GM06990 (cell line): ENCODE measurements at regions not wholly inside any gene's neighbourhood (a gene's known extent, or its start where the extent isn't known, plus 50 kb on each side); places are given as distances from the start of the nearest gene placed in this dataset.

Experiments
- DNase-seq: peaks from one replicate; pipeline ENCODE4 v3.0.0-alpha.2; 2011; ENCODE audit not compliant: insufficient read length; ENCODE audit errors: extremely low read depth
- H3K27me3 ChIP-seq: replicated peaks from 2 replicates; pipeline ENCODE4 v1.6.0; 2011; ENCODE audit warnings: low read length; ENCODE audit not compliant: control insufficient read depth, insufficient read depth
- H3K36me3 ChIP-seq: 2 replicates; pipeline ENCODE4 v1.5.1; 2011; ENCODE audit warnings: low read length; ENCODE audit not compliant: control insufficient read depth, insufficient read depth
- H3K4me3 ChIP-seq: replicated peaks from 2 replicates; pipeline ENCODE4 v1.5.1; 2011; ENCODE audit warnings: low read depth, mild to moderate bottlenecking, control low read depth, low read length
- TF ChIP-seq, protein P1 (sequence below): IDR thresholded peaks from 2 replicates; pipeline ENCODE4 v1.5.1; 2011; ENCODE audit warnings: low read length, control low read depth, mild to moderate bottlenecking, inconsistent platforms; ENCODE audit not compliant: insufficient read depth, poor library complexity, severe bottlenecking

DNA sequence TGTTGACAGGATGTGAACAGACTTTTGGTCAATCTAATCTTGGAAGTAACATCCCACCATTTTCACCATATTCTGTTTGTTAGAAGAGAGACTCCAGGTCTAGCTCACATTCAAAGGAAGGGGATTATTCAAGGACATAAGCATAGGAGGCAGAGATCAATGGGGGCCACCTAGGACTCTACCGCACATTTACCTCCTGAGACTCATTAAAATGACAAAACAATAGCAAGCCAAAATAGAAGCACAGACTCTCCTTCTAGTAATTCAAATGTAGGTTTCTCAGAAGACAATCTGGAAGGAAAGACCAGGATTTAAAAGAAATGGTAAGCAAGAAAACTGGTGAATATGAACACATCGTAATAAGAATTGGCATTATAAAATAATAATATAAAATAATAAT is 156.4 kb upstream of the KYNU start:
- H3K36me3 ChIP-seq, result no peaks in the 10 kb centered on the region
- TF ChIP-seq, protein P1, sequence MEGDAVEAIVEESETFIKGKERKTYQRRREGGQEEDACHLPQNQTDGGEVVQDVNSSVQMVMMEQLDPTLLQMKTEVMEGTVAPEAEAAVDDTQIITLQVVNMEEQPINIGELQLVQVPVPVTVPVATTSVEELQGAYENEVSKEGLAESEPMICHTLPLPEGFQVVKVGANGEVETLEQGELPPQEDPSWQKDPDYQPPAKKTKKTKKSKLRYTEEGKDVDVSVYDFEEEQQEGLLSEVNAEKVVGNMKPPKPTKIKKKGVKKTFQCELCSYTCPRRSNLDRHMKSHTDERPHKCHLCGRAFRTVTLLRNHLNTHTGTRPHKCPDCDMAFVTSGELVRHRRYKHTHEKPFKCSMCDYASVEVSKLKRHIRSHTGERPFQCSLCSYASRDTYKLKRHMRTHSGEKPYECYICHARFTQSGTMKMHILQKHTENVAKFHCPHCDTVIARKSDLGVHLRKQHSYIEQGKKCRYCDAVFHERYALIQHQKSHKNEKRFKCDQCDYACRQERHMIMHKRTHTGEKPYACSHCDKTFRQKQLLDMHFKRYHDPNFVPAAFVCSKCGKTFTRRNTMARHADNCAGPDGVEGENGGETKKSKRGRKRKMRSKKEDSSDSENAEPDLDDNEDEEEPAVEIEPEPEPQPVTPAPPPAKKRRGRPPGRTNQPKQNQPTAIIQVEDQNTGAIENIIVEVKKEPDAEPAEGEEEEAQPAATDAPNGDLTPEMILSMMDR, result no peak
- H3K4me3 ChIP-seq, result no peak overlapping the region
- H3K27me3 ChIP-seq, result no peaks in the 10 kb centered on the region
- DNase-seq, result no peak

DNA sequence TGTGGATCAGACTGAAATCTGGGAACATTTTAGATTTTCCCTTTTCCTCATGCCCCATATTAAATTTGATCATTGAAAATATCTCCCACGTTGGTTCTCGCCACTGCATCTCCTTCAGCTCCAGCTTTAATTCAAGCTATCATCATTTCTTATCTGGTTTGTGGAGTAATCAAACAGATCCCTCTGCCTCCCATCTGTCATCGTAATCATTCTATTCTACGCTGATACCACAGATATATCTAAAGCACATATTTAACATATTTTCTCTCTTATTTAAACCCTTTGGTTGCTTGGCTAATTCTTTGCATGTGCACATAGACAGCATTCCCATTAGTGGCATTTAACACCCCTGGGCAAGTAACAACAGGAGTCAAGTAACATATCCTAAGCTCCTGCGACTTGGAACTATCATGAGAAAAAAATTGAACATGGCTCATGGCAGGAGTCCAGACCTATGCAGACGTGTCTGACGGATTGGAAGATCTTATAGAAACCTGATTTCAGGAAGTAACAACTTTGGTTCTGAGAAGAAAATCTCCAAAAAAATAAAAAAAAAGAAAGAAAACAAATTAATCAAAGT is 158.8 kb upstream of the KYNU start:
- TF ChIP-seq, protein P1, result no peak
- no peak for DNase-seq
- H3K27me3 ChIP-seq, result no peaks in the 10 kb centered on the region
- H3K36me3 ChIP-seq, result no peaks in the 10 kb centered on the region
- H3K4me3 ChIP-seq, result no peak overlapping the region

DNA sequence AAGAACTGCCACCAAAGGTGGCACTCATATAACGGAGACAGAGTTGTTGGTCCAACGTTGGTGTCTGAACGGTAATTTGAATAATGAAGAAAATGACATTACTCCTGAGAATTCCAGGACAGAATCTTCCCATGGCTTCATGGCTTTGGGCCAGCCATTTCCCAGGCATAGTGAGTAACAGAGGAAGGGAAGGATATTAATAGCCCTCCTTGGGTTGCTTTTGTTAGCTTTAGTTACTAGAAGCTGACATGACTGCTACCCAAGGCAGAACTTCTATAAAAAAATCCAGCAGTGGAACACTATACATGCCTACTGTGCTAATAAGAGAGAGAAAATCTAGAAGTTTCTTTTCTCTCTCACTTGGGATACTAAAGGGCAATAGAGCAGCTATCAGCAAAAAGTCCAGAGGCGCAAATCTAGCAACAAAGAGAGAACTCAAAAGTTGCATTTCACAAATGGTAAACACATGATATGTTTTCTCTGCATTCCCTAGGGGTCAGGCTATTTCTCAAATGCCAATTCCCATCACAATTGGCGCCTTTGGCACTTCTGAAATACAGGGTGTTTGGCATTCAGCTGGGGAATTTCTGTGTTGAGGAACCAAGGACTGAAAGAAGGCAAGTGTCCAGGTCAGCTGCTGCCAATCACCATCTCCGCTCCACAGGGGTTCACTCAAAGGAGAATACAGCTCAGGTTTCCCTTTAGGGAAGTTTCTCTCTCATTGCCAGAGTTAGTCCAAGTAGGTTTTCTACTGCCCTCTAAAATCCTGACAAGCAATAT is 160.8 kb upstream of the KYNU start:
- no peak for DNase-seq
- TF ChIP-seq, protein P1, result no peak

DNA sequence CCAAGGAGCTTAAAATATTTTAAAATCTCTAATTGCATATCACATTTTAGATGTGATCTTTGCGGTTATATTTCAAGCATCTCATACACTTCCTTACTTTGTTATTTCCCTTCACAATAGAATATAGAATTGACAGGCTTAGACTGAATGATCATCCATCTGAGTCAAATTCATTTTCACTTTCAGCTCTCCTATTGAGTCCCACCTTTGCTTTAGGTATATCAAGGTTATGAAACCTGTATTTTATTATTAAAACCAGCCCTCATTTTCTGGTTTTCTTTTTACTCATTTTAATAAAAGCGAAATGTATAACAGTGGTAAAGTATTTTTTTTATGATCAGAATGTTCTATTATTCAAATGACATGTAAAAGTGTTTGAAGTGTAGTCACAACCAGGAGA is 162.9 kb upstream of the KYNU start:
- no peak for DNase-seq
- TF ChIP-seq, protein P1, result no peak
- no peaks in the 10 kb centered on the region for H3K36me3 ChIP-seq
- no peaks in the 10 kb centered on the region for H3K27me3 ChIP-seq
- no peak overlapping the region for H3K4me3 ChIP-seq

More for the DNA sequence above, 160.8 kb upstream of the KYNU start:
- no peaks in the 10 kb centered on the region for H3K36me3 ChIP-seq
- no peak overlapping the region for H3K4me3 ChIP-seq
- no peaks in the 10 kb centered on the region for H3K27me3 ChIP-seq

DNA sequence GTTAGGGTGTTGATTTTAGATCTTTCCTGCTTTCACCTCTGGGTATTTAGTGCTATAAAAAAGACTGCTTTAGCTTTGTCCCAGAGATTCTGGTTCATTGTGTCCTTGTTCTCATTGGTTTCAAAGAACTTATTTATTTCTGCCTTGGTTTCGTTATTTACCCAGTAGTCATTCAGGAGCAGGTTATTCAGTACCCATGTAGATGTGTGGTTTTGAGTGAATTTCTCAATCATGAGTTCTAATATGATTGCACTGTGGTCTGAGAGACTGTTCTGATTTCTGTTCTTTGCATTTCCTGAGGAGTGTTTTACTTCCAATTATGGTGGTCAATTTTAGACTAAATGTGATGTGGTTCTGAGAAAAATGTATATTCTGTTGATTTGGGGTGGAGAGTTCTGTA is 167.1 kb upstream of the KYNU start:
- no peak for DNase-seq
- TF ChIP-seq, protein P1, result no peak
- no peaks in the 10 kb centered on the region for H3K36me3 ChIP-seq
- H3K4me3 ChIP-seq, result no peak overlapping the region
- no peaks in the 10 kb centered on the region for H3K27me3 ChIP-seq
